ENCODE measurements at regions not wholly inside any gene's neighbourhood (a gene's known extent, or its start where the extent isn't known, plus 50 kb on each side); places are given as distances from the start of the nearest gene placed in this dataset.

DNA sequence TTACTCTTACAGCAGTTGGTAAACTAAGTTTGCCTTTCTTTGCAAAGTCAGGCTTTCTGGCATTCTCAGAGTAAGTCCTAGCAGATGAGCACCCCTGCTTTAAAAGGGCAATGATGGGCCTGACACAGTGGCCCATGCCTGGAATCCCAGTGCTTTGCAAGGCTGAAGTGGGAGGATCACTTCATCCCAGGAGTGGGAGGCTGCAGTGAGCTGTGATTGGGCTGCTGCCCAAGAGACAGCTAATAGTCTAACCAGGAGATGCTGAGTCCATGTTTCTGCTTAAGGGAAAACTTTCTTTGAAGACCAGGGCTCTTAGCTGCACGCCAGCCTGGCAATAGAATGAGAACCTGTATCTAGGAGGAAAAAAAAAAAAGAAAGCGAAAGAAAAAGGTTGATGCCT, 100.2 kb upstream of the MPP7 start:
- TF ChIP-seq, protein P1, sequence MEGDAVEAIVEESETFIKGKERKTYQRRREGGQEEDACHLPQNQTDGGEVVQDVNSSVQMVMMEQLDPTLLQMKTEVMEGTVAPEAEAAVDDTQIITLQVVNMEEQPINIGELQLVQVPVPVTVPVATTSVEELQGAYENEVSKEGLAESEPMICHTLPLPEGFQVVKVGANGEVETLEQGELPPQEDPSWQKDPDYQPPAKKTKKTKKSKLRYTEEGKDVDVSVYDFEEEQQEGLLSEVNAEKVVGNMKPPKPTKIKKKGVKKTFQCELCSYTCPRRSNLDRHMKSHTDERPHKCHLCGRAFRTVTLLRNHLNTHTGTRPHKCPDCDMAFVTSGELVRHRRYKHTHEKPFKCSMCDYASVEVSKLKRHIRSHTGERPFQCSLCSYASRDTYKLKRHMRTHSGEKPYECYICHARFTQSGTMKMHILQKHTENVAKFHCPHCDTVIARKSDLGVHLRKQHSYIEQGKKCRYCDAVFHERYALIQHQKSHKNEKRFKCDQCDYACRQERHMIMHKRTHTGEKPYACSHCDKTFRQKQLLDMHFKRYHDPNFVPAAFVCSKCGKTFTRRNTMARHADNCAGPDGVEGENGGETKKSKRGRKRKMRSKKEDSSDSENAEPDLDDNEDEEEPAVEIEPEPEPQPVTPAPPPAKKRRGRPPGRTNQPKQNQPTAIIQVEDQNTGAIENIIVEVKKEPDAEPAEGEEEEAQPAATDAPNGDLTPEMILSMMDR (IDR thresholded peaks at IDR 0.05; ENCODE audit: low read depth, low read length): no peak
- TF ChIP-seq EZH2phosphoT487 (IDR thresholded peaks at IDR 0.05; ENCODE audit: low read depth): no peak
